ENCODE measurements at regions not wholly inside any gene's neighbourhood (a gene's known extent, or its start where the extent isn't known, plus 50 kb on each side); places are given as distances from the start of the nearest gene placed in this dataset.

DNA sequence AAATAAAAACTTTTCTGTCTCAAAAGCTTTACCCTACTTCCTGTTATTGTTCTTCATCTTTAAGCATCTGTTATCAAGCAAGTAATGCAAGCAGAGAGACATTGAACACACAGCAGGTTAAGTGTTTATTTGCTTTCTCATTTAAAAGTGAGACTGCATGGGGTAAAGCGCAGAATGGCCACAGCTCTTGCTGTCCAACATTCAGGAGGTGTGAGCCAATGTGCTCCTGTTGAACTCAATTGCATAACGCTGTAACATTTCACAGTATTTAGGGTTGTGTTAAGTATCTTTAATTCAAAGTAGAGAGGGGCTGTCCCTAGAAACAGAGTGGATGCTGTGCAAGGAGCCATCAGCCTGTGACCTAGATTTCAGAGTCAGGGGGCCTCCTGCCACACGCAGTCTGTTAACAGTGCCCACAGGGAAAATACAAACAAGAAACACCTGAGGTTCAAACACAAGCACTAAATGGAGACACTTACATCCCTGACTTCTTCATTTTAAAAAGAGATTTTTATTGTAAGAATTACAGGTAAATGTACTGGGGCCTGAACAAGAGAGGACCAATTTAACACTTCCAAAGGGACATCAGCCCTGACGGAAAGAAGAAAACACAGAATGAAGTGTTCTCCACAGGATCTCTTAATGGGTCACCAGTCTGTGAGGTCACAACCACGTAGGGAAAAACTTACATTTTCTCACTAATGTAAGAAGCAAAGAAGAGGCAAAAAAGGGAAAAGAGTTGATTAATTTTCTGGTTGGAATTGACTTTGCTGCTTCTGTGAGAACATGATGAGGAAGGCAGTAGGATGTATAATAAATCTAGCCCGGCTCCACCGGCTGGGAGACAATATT is 815.1 kb downstream of the VGLL3 start:
- Histone ChIP-seq H3K27ac (ENCODE audit: low read depth, low read length) (no peak overlapping the region), H3K4me3 (ENCODE audit: low read length in 2 of 2) (no peak overlapping the region), H3K27me3 (ENCODE audit: insufficient read depth, low read length) (no peaks in the 10 kb centered on the region), H3K36me3 (ENCODE audit: insufficient read depth, low read length) (no peaks in the 10 kb centered on the region), H3K4me1 (ENCODE audit: insufficient read depth, low read length) (no peaks in the 10 kb centered on the region), H3K9me3 (ENCODE audit: control insufficient read depth in 1 of 2, low read length in 2 of 2) (peaks cover 0 to 5% of the 10 kb centered on the region in 2 donors)
- ChIA-PET POLR2A (ENCODE audit: partially characterized antibody) (no interaction called here), CTCF (ENCODE audit: partially characterized antibody) (no interaction called here)
- DNase-seq = no peak
- H3K27me3 Mint-ChIP-seq = no peaks in the 10 kb centered on the region
- H3K9me3 Mint-ChIP-seq = peaks cover 0 to 10% (median 4%) of the 10 kb centered on the region in 8 donors
- H3K4me1 Mint-ChIP-seq = no peaks in the 10 kb centered on the region
- H3K36me3 Mint-ChIP-seq = no peaks in the 10 kb centered on the region
- H3K27ac Mint-ChIP-seq = no peak overlapping the region
- intact Hi-C loops (cut with micrococcal nuclease) = no loop called here
- H3K4me3 Mint-ChIP-seq = no peak overlapping the region

DNA sequence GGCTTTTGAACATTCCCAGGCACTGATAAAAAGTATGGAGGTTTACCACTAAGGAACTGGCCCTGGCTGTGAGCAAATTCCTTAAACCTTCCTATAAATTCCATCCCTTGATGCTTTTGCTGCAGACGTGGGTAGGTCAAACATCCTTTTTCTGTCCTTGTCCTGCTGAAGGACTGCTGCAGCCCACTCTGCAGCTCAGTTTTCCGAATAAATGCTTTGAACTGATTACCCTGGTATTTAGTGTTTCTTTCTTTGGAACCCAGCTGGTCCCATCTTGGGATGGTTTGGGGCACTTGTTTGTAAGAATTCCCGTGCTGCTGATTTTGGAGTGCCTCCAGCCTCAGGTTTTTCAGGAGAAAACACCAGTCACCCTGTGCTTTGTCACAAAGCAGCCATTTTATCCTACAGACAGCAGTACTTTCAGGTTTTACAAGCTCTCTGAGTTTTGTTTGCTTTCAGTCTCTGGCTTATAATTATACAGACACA is 815.9 kb downstream of the VGLL3 start:
- ChIA-PET CTCF (ENCODE audit: partially characterized antibody) (no interaction called here), POLR2A (ENCODE audit: partially characterized antibody) (no interaction called here)
- Mint-ChIP-seq H3K27ac (no peak overlapping the region), H3K4me3 (no peak overlapping the region), H3K9me3 (peaks cover 0 to 8% (median 4%) of the 10 kb centered on the region in 8 donors), H3K27me3 (no peaks in the 10 kb centered on the region), H3K4me1 (no peaks in the 10 kb centered on the region), H3K36me3 (no peaks in the 10 kb centered on the region)
- Histone ChIP-seq H3K9me3 (ENCODE audit: control insufficient read depth in 1 of 2, low read length in 2 of 2) (peaks cover 0 to 5% of the 10 kb centered on the region in 2 donors), H3K36me3 (ENCODE audit: insufficient read depth, low read length) (no peaks in the 10 kb centered on the region), H3K27ac (ENCODE audit: low read depth, low read length) (no peak overlapping the region), H3K27me3 (ENCODE audit: insufficient read depth, low read length) (no peaks in the 10 kb centered on the region), H3K4me3 (ENCODE audit: low read length in 2 of 2) (no peak overlapping the region), H3K4me1 (ENCODE audit: insufficient read depth, low read length) (no peaks in the 10 kb centered on the region)
- DNase-seq = no peak
- intact Hi-C loops (cut with micrococcal nuclease) = no loop called here

DNA sequence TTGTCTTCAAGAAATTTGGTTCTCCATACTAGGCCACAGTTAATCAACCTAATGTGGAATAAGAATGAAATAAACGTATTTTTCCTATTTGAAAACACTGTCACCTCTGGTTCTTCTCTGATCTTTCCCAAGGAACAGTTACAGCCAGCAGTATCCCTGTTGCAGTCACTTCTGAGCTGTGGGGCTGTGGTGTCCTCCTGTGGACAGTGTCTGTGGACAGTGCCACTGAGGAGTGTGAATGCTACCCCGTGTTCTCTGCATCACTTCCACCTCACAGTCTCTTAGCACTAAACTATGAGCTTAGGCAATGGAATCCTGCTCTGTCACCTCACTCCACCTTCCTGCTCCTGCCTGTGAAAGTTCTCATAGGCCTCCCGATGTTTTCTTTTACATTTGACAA is 817.5 kb downstream of the VGLL3 start:
- Histone ChIP-seq H3K9me3 (ENCODE audit: control insufficient read depth in 1 of 2, low read length in 2 of 2) (peaks cover 0 to 5% of the 10 kb centered on the region in 2 donors), H3K27ac (ENCODE audit: low read depth, low read length) (no peak overlapping the region), H3K4me1 (ENCODE audit: insufficient read depth, low read length) (no peaks in the 10 kb centered on the region), H3K27me3 (ENCODE audit: insufficient read depth, low read length) (no peaks in the 10 kb centered on the region), H3K36me3 (ENCODE audit: insufficient read depth, low read length) (no peaks in the 10 kb centered on the region), H3K4me3 (ENCODE audit: low read length in 2 of 2) (no peak overlapping the region)
- POLR2A ChIA-PET (ENCODE audit: partially characterized antibody) = no interaction called here
- Mint-ChIP-seq H3K4me1 (no peaks in the 10 kb centered on the region), H3K36me3 (no peaks in the 10 kb centered on the region), H3K27me3 (no peaks in the 10 kb centered on the region), H3K27ac (no peak overlapping the region), H3K4me3 (no peak overlapping the region), H3K9me3 (peaks cover 0 to 9% (median 4%) of the 10 kb centered on the region in 8 donors)
- DNase-seq = no peak
- CTCF ChIA-PET (ENCODE audit: partially characterized antibody) = no interaction called here
- intact Hi-C loops (cut with micrococcal nuclease) = no loop called here

DNA sequence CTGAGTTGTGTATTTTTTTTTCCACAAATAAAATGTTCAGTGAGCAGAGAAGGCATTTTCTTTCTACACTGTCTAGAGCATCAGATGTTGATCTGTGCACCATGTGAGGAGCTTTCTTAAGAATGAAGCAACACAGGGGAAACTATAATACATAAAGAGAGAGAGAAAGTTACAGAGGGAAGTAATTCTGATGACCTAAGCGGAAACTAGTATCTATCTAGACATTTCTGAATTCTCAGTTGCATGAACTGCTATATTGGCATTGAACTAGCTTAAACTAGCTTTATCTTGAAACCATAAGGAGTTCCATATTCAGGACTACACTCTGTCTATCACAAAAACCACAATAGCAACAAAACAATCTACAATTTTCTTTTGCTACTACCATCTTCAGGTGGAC is 822.4 kb downstream of the VGLL3 start:
- no peak overlapping the region for H3K27ac Mint-ChIP-seq
- POLR2A ChIA-PET (ENCODE audit: partially characterized antibody) = interaction anchor here (0.5 kb wide), 1 partner anchor 10 kb away, joined by 3 read pairs; no protein-coding TSS in a partner anchor
- intact Hi-C loops (cut with micrococcal nuclease) = no loop called here

DNA sequence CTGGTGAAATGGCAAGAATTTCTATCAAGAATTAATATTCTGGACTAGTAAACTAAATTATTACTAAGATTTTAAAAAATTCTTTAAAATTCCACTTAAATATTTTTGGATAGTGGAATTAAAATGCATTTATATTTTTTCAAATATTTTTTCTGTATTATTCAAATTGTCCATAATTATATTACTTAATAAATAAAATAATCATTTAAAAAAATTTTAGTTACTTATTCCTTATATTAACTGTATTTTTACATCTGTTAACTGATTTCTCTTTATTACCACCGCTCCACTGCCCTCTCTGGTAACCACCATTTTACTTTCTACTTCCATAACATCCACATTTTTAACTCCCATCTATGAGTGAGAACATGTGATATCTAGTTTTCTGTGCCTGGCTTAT is 828.4 kb downstream of the VGLL3 start:
- no peaks in the 10 kb centered on the region for H3K27me3 Mint-ChIP-seq
- H3K36me3 ChIP-seq (ENCODE audit: insufficient read depth, low read length) = no peaks in the 10 kb centered on the region
- POLR2A ChIA-PET (ENCODE audit: partially characterized antibody) = no interaction called here
- intact Hi-C loops (cut with micrococcal nuclease) = no loop called here
- H3K27ac ChIP-seq (ENCODE audit: low read depth, low read length) = no peak overlapping the region
- H3K36me3 Mint-ChIP-seq = no peaks in the 10 kb centered on the region
- peaks cover 0 to 6% (median 4%) of the 10 kb centered on the region in 8 donors for H3K9me3 Mint-ChIP-seq
- DNase-seq = no peak
- no peak overlapping the region for H3K4me3 ChIP-seq (ENCODE audit: low read length in 2 of 2)
- H3K9me3 ChIP-seq (ENCODE audit: control insufficient read depth in 1 of 2, low read length in 2 of 2) = no peaks in the 10 kb centered on the region
- H3K4me1 ChIP-seq (ENCODE audit: insufficient read depth, low read length) = no peaks in the 10 kb centered on the region
- no peak overlapping the region for H3K4me3 Mint-ChIP-seq
- no peak overlapping the region for H3K27ac Mint-ChIP-seq
- no peaks in the 10 kb centered on the region for H3K27me3 ChIP-seq (ENCODE audit: insufficient read depth, low read length)
- CTCF ChIA-PET (ENCODE audit: partially characterized antibody) = no interaction called here
- no peaks in the 10 kb centered on the region for H3K4me1 Mint-ChIP-seq

More for the DNA sequence above, 822.4 kb downstream of the VGLL3 start:
- CTCF ChIA-PET (ENCODE audit: partially characterized antibody) = no interaction called here
- H3K4me1 ChIP-seq (ENCODE audit: insufficient read depth, low read length) = no peaks in the 10 kb centered on the region
- Mint-ChIP-seq H3K4me3 (no peak overlapping the region), H3K36me3 (no peaks in the 10 kb centered on the region), H3K4me1 (no peaks in the 10 kb centered on the region), H3K27me3 (no peaks in the 10 kb centered on the region), H3K9me3 (peaks cover 0 to 12% (median 5%) of the 10 kb centered on the region in 8 donors)
- no peaks in the 10 kb centered on the region for H3K27me3 ChIP-seq (ENCODE audit: insufficient read depth, low read length)
- no peak overlapping the region for H3K4me3 ChIP-seq (ENCODE audit: low read length in 2 of 2)
- H3K9me3 ChIP-seq (ENCODE audit: control insufficient read depth in 1 of 2, low read length in 2 of 2) = peaks cover 0 to 2% of the 10 kb centered on the region in 2 donors
- DNase-seq = no peak
- no peak overlapping the region for H3K27ac ChIP-seq (ENCODE audit: low read depth, low read length)
- no peaks in the 10 kb centered on the region for H3K36me3 ChIP-seq (ENCODE audit: insufficient read depth, low read length)

DNA sequence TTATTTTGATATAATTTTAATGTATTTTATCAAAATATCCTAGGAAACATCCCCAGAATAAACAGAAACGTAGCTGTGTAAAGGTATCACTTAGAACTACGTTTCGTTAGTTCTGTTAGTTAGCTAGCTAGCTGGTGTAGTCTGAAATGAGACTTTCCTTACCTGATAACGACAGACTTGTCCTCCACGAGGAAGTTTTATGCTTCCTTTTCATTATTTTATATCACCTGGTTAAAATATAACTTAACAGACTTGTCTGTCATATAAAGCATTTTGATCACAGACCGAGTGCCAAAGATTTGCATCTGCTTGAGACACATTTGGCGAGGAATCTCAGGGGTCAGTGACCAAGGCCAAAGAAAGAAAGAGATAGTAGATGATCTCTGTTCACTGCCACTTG is 829.5 kb downstream of the VGLL3 start:
- H3K27ac Mint-ChIP-seq = no peak overlapping the region
- no peaks in the 10 kb centered on the region for H3K4me1 Mint-ChIP-seq
- no peak overlapping the region for H3K27ac ChIP-seq (ENCODE audit: low read depth, low read length)
- no peaks in the 10 kb centered on the region for H3K36me3 ChIP-seq (ENCODE audit: insufficient read depth, low read length)
- H3K9me3 Mint-ChIP-seq = peaks cover 0 to 6% (median 4%) of the 10 kb centered on the region in 8 donors
- no peaks in the 10 kb centered on the region for H3K4me1 ChIP-seq (ENCODE audit: insufficient read depth, low read length)
- intact Hi-C loops (cut with micrococcal nuclease) = no loop called here
- H3K4me3 Mint-ChIP-seq = no peak overlapping the region
- H3K36me3 Mint-ChIP-seq = no peaks in the 10 kb centered on the region
- H3K9me3 ChIP-seq (ENCODE audit: control insufficient read depth in 1 of 2, low read length in 2 of 2) = no peaks in the 10 kb centered on the region
- H3K27me3 ChIP-seq (ENCODE audit: insufficient read depth, low read length) = no peaks in the 10 kb centered on the region
- no peak overlapping the region for H3K4me3 ChIP-seq (ENCODE audit: low read length in 2 of 2)
- ChIA-PET POLR2A (ENCODE audit: partially characterized antibody) (no interaction called here), CTCF (ENCODE audit: partially characterized antibody) (no interaction called here)
- no peak for DNase-seq
- H3K27me3 Mint-ChIP-seq = no peaks in the 10 kb centered on the region

DNA sequence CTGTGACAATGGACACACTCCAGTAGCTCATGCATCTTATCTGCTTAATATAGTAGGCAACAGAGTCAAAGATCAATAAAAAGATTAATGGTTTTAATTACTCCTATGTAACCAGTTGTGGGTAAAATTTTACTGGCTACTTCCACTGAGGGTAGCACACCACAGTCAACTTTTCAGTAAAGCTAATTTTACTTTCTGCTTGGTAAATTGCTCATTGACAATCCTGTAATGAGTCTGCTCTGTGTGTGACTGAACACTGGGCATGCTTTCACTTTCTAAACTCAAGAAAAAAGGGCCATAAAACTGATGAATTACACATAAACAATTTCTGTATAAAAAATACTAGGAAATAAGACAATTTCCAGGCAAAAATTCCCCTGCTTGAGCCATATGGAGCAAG is 838.3 kb downstream of the VGLL3 start:
- Histone ChIP-seq H3K36me3 (ENCODE audit: insufficient read depth, low read length) (no peaks in the 10 kb centered on the region), H3K4me1 (ENCODE audit: insufficient read depth, low read length) (no peaks in the 10 kb centered on the region), H3K27me3 (ENCODE audit: insufficient read depth, low read length) (no peaks in the 10 kb centered on the region), H3K27ac (ENCODE audit: low read depth, low read length) (no peak overlapping the region), H3K9me3 (ENCODE audit: control insufficient read depth in 1 of 2, low read length in 2 of 2) (no peaks in the 10 kb centered on the region), H3K4me3 (ENCODE audit: low read length in 2 of 2) (no peak overlapping the region)
- Mint-ChIP-seq H3K36me3 (no peaks in the 10 kb centered on the region), H3K4me3 (no peak overlapping the region), H3K4me1 (no peaks in the 10 kb centered on the region), H3K27ac (no peak overlapping the region), H3K9me3 (peaks cover 0 to 17% (median 5%) of the 10 kb centered on the region in 8 donors), H3K27me3 (no peaks in the 10 kb centered on the region)
- POLR2A ChIA-PET (ENCODE audit: partially characterized antibody) = no interaction called here
- CTCF ChIA-PET (ENCODE audit: partially characterized antibody) = no interaction called here
- intact Hi-C loops (cut with micrococcal nuclease) = no loop called here
- no peak for DNase-seq
